Breast epithelium (tissue), 4 donors: ENCODE measurements at regions not wholly inside any gene's neighbourhood (a gene's known extent, or its start where the extent isn't known, plus 50 kb on each side); places are given as distances from the start of the nearest gene placed in this dataset.

Source experiments
- DNase-seq, 2 donors: peaks; one replicate each; pipeline ENCODE4 v3.0.0-alpha.2; 2019; ENCODE audit warnings: low spot score in 2 of 2
- H3K27ac ChIP-seq, 2 donors: fragments of 200-600 bp; sonication (generic) in 1 of 2; one replicate each; pipeline ENCODE4 v1.5.1; 2016 to 2019; ENCODE audit warnings: mild to moderate bottlenecking in 1 of 2
- H3K27me3 ChIP-seq, 2 donors: fragments of 200-600 bp; sonication (generic) in 1 of 2; one replicate each; pipeline versions ENCODE4 v1.5.1 to v1.6.0; 2017 to 2019; ENCODE audit warnings: control low read depth in 1 of 2, mild to moderate bottlenecking in 1 of 2
- H3K36me3 ChIP-seq: fragments of 200-600 bp; one replicate; pipeline ENCODE4 v1.5.1; 2019
- H3K4me1 ChIP-seq, 2 donors: fragments of 200-600 bp; sonication (generic); one replicate each; pipeline ENCODE4 v1.5.1; 2016 to 2019; ENCODE audit warnings: control low read depth in 1 of 2
- H3K4me3 ChIP-seq, 3 donors: fragments of 200-600 bp; sonication (generic); 1 replicate in 2 of 3; 2 replicates in 1 of 3; pipeline ENCODE4 v1.5.1; 2016 to 2019; ENCODE audit warnings: mild to moderate bottlenecking in 3 of 3, moderate library complexity in 2 of 3
- H3K9me3 ChIP-seq, 2 donors: fragments of 200-600 bp; sonication (generic) in 1 of 2; one replicate each; pipeline ENCODE4 v1.5.1; 2016 to 2019; ENCODE audit warnings: control low read depth in 1 of 2
- CTCF ChIP-seq, 3 donors: fragments of 450-650 bp; IDR thresholded peaks; one replicate each; pipeline ENCODE4 v1.5.1; 2016 to 2017; ENCODE audit warnings: antibody characterized with exemption in 3 of 3, mild to moderate bottlenecking in 3 of 3, moderate library complexity in 3 of 3
- POLR2A ChIP-seq: fragments of 450-650 bp; IDR thresholded peaks from one replicate; pipeline ENCODE4 v1.6.1; 2016; ENCODE audit warnings: antibody characterized with exemption, mild to moderate bottlenecking, moderate library complexity
- POLR2AphosphoS5 ChIP-seq, 3 donors: sonication (generic); formaldehyde crosslinking; IDR thresholded peaks; one replicate each; pipeline ENCODE4 v1.6.1; 2017; ENCODE audit warnings: antibody characterized with exemption in 3 of 3
- intact Hi-C: fragments of 100-400 bp; cut with DNase I; formaldehyde crosslinking; loops from one replicate; pipeline ENCODE4 v1.15.1; 2023; ENCODE audit warnings: low total_unique reads

- Histone ChIP-seq H3K27ac (no peak overlapping the region), H3K9me3 (no peaks in the 10 kb centered on the region), H3K27me3 (no peaks in the 10 kb centered on the region), H3K36me3 (no peaks in the 10 kb centered on the region), H3K4me3 (no peak overlapping the region), H3K4me1 (no peaks in the 10 kb centered on the region)
- TF ChIP-seq POLR2AphosphoS5 (IDR thresholded peaks at IDR 0.05) (no peak), CTCF (IDR thresholded peaks at IDR 0.05) (no peak), POLR2A (no peak)
- DNase-seq: no peak
- intact Hi-C loops: no loop called here
Observed at GRCh38 chr3:157650699-157651098, 147.5 kb upstream of the VEPH1 start.

GRCh38 chr3:157650172-157650571, 147.0 kb upstream of the VEPH1 start:
- intact Hi-C loops: no loop called here

GRCh38 chr3:157649511-157649910, 146.3 kb upstream of the VEPH1 start:
- Histone ChIP-seq H3K36me3 (no peaks in the 10 kb centered on the region), H3K9me3 (no peaks in the 10 kb centered on the region), H3K4me1 (no peaks in the 10 kb centered on the region), H3K4me3 (no peak overlapping the region), H3K27me3 (no peaks in the 10 kb centered on the region), H3K27ac (no peak overlapping the region)
- intact Hi-C loops: no loop called here
- DNase-seq: no peak
- TF ChIP-seq POLR2AphosphoS5 (IDR thresholded peaks at IDR 0.05): no peak
- no peak for TF ChIP-seq CTCF (IDR thresholded peaks at IDR 0.05)
- TF ChIP-seq POLR2A: no peak

More at GRCh38 chr3:157650172-157650571, 147.0 kb upstream of the VEPH1 start:
- no peak for DNase-seq
- no peak overlapping the region for H3K27ac ChIP-seq
- no peaks in the 10 kb centered on the region for H3K27me3 ChIP-seq
- H3K9me3 ChIP-seq: no peaks in the 10 kb centered on the region
- H3K4me3 ChIP-seq: no peak overlapping the region
- no peaks in the 10 kb centered on the region for H3K36me3 ChIP-seq
- no peaks in the 10 kb centered on the region for H3K4me1 ChIP-seq
- no peak for TF ChIP-seq POLR2AphosphoS5 (IDR thresholded peaks at IDR 0.05)
- no peak for TF ChIP-seq POLR2A
- no peak for TF ChIP-seq CTCF (IDR thresholded peaks at IDR 0.05)

GRCh38 chr3:157647820-157648219, 144.6 kb upstream of the VEPH1 start:
- intact Hi-C loops: no loop called here
- no peak for DNase-seq
- TF ChIP-seq CTCF (IDR thresholded peaks at IDR 0.05) (no peak), POLR2AphosphoS5 (IDR thresholded peaks at IDR 0.05) (no peak), POLR2A (no peak)

GRCh38 chr3:157639756-157640426, 136.7 kb upstream of the VEPH1 start:
- TF ChIP-seq POLR2A: no peak
- TF ChIP-seq CTCF (IDR thresholded peaks at IDR 0.05): no peak
- no peak for TF ChIP-seq POLR2AphosphoS5 (IDR thresholded peaks at IDR 0.05)
- no peak for DNase-seq
- Histone ChIP-seq H3K27ac (no peak overlapping the region), H3K36me3 (no peaks in the 10 kb centered on the region), H3K4me3 (no peak overlapping the region), H3K4me1 (no peaks in the 10 kb centered on the region), H3K9me3 (peaks cover 7 to 12% of the 10 kb centered on the region in 2 donors), H3K27me3 (no peaks in the 10 kb centered on the region)
- intact Hi-C loops: loop anchor here (5.0 kb wide), 1 partner anchor 823 kb away; no protein-coding TSS in a partner anchor

More at GRCh38 chr3:157647820-157648219, 144.6 kb upstream of the VEPH1 start:
- Histone ChIP-seq H3K9me3 (no peaks in the 10 kb centered on the region), H3K27me3 (no peaks in the 10 kb centered on the region), H3K4me3 (no peak overlapping the region), H3K27ac (no peak overlapping the region), H3K4me1 (no peaks in the 10 kb centered on the region), H3K36me3 (no peaks in the 10 kb centered on the region)
